PC-9 (cell line): ENCODE measurements at regions not wholly inside any gene's neighbourhood (a gene's known extent, or its start where the extent isn't known, plus 50 kb on each side); places are given as distances from the start of the nearest gene placed in this dataset.

Experiments used
- BruUV-seq: library from RNA; stranded (reverse); fragments of 400-500 nt; replicated peaks from 2 replicates; lab custom pipeline; 2021; lab: Mats Ljungman, UMichigan
- CTCF ChIA-PET: fragments of 300-600 bp; sonication (Branson Sonifier 250); formaldehyde crosslinking; loops from one replicate; lab custom pipeline; 2022; ENCODE audit warnings: antibody characterized with exemption; lab: Charles Lee
- POLR2A ChIA-PET: fragments of 300-600 bp; sonication (Branson Sonifier 250); formaldehyde crosslinking; loops from one replicate; lab custom pipeline; 2022; ENCODE audit warnings: antibody characterized with exemption; ENCODE audit not compliant: unreplicated experiment; lab: Charles Lee
- DNase-seq, 2 experiments: peaks; one replicate each; pipeline versions ENCODE4 v3.0.0 to v3.0.0-alpha.2; 2015 to 2022; ENCODE audit warnings: mixed read lengths in 1 of 2
- H2AFZ ChIP-seq: fragments of 200-600 bp; sonication (generic); 2 replicates; pipeline ENCODE4 v1.8.1; 2017; ENCODE audit warnings: antibody characterized with exemption
- H3F3A ChIP-seq: fragments of 200-600 bp; sonication (generic); 2 replicates; pipeline ENCODE4 v1.8.1; 2017; ENCODE audit warnings: antibody characterized with exemption, mild to moderate bottlenecking, low read depth; ENCODE audit not compliant: insufficient read depth
- H3K27ac ChIP-seq: fragments of 200-600 bp; sonication (generic); 2 replicates; pipeline ENCODE4 v1.6.1; 2016; ENCODE audit warnings: mixed run types
- H3K27me3 ChIP-seq: fragments of 200-600 bp; sonication (generic); 2 replicates; pipeline ENCODE4 v1.6.1; 2016; ENCODE audit warnings: low read depth, mixed run types; ENCODE audit not compliant: insufficient read depth
- H3K36me3 ChIP-seq: fragments of 200-600 bp; sonication (generic); 2 replicates; pipeline ENCODE4 v1.6.1; 2016; ENCODE audit warnings: low read depth, mixed run types
- H3K4me1 ChIP-seq: fragments of 200-600 bp; sonication (generic); replicated peaks from 2 replicates; pipeline ENCODE4 v1.6.1; 2016; ENCODE audit warnings: mixed run types; ENCODE audit not compliant: insufficient read depth
- H3K4me2 ChIP-seq: fragments of 200-600 bp; sonication (generic); 2 replicates; pipeline ENCODE4 v1.6.1; 2017; ENCODE audit warnings: mixed run types
- H3K4me3 ChIP-seq: fragments of 200-600 bp; sonication (generic); 2 replicates; pipeline ENCODE4 v1.6.1; 2016; ENCODE audit warnings: mixed run types
- H3K79me2 ChIP-seq: fragments of 200-600 bp; sonication (generic); 2 replicates; pipeline ENCODE4 v1.6.1; 2017; ENCODE audit warnings: low read depth, mixed run types
- H3K9me2 ChIP-seq: fragments of 200-600 bp; sonication (generic); 2 replicates; pipeline ENCODE4 v1.8.1; 2017; ENCODE audit warnings: mild to moderate bottlenecking; ENCODE audit not compliant: insufficient read depth
- H3K9me3 ChIP-seq: fragments of 200-600 bp; sonication (generic); 2 replicates; pipeline ENCODE4 v1.8.1; 2016; ENCODE audit warnings: low read depth; ENCODE audit not compliant: insufficient read depth
- H4K20me1 ChIP-seq: fragments of 200-600 bp; sonication (generic); 2 replicates; pipeline ENCODE4 v1.8.1; 2017; ENCODE audit not compliant: insufficient read depth
- EZH2 ChIP-seq: fragments of 200-600 bp; sonication (generic); IDR thresholded peaks from 2 replicates; pipeline ENCODE4 v1.8.0; 2017; ENCODE audit warnings: antibody characterized with exemption, low read depth
- intact Hi-C: fragments of 100-400 bp; cut with micrococcal nuclease; formaldehyde crosslinking; loops from one replicate; pipeline ENCODE4 v1.10.0; 2022; ENCODE audit not compliant: unreplicated experiment
- TF ChIP-seq, protein P1 (sequence below): fragments of 200-600 bp; sonication (generic); conservative IDR thresholded peaks from 2 replicates; pipeline ENCODE4 v1.6.1; 2017; ENCODE audit warnings: mixed run types, antibody characterized with exemption, mild to moderate bottlenecking, moderate library complexity

DNA sequence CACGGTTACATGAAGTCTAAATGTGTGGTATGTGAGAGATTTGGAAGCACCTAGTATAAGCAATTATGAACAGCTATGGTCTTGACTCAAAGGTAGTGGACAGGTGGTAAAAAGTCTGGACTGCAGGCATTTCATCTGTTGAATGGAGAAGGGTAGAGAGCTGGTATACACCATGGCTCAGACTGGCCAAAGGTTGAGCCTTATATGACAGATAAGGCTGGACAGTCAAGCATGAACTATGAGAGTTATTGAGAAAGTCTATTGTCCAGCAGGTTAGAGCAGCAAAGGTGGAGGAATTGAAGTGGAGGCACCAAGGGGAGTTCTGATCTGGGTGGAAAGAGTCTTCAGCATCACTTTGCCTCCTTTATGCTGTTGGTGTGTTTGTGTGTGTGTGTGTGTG, 346.7 kb upstream of the SLC14A2 start:
- ChIA-PET POLR2A (no interaction called here), CTCF (no interaction called here)
- DNase-seq: no peak
- Histone ChIP-seq H3K27me3 (no peaks in the 10 kb centered on the region), H3K4me1 (no peaks in the 10 kb centered on the region), H3K9me3 (no peaks in the 10 kb centered on the region; the same call in 1 of the 2 replicates), H3K27ac (no peak overlapping the region), H3K79me2 (no peaks in the 10 kb centered on the region), H3K36me3 (no peaks in the 10 kb centered on the region), H2AFZ (no peak overlapping the region), H3K9me2 (no peaks in the 10 kb centered on the region), H3F3A (no peaks in the 10 kb centered on the region), H4K20me1 (no peaks in the 10 kb centered on the region), H3K4me2 (no peak overlapping the region), H3K4me3 (no peak overlapping the region)
- intact Hi-C loops: no loop called here
- no TSS peak for BruUV-seq
- TF ChIP-seq EZH2: no peak
- TF ChIP-seq, protein P1, sequence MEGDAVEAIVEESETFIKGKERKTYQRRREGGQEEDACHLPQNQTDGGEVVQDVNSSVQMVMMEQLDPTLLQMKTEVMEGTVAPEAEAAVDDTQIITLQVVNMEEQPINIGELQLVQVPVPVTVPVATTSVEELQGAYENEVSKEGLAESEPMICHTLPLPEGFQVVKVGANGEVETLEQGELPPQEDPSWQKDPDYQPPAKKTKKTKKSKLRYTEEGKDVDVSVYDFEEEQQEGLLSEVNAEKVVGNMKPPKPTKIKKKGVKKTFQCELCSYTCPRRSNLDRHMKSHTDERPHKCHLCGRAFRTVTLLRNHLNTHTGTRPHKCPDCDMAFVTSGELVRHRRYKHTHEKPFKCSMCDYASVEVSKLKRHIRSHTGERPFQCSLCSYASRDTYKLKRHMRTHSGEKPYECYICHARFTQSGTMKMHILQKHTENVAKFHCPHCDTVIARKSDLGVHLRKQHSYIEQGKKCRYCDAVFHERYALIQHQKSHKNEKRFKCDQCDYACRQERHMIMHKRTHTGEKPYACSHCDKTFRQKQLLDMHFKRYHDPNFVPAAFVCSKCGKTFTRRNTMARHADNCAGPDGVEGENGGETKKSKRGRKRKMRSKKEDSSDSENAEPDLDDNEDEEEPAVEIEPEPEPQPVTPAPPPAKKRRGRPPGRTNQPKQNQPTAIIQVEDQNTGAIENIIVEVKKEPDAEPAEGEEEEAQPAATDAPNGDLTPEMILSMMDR: no peak

DNA sequence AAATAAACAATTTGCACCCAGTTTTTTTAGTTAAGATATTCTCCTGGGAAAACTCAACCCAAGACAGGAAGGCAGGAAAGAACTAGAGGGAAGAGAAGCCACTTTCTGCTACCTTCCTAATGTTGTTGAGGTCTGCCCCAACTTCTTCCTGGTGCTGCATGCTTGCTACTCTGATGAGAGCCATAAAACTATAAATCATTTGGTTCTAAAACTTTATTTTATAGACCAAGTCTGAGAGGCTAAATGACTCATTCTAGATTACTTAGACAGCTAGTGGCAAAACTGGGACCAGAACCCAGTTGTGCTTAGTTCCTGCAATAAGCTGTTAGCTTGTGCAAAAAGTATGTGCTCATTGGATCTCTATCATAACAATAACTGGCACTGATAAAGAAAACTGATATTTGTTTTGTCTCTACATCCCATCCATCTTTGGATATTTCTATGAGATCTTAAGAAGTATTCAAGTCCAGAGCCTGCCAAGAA, 344.9 kb upstream of the SLC14A2 start:
- Histone ChIP-seq H4K20me1 (no peaks in the 10 kb centered on the region), H3K4me3 (no peak overlapping the region), H2AFZ (no peak overlapping the region), H3K27ac (no peak overlapping the region), H3K9me2 (no peaks in the 10 kb centered on the region), H3F3A (no peaks in the 10 kb centered on the region), H3K36me3 (no peaks in the 10 kb centered on the region), H3K9me3 (no peaks in the 10 kb centered on the region; the same call in 1 of the 2 replicates), H3K79me2 (no peaks in the 10 kb centered on the region), H3K4me1 (no peaks in the 10 kb centered on the region), H3K27me3 (no peaks in the 10 kb centered on the region), H3K4me2 (no peak overlapping the region)
- CTCF ChIA-PET: no interaction called here
- TF ChIP-seq EZH2: no peak
- TF ChIP-seq, protein P1: no peak
- POLR2A ChIA-PET: no interaction called here
- no peak for DNase-seq
- intact Hi-C loops: no loop called here
- no TSS peak for BruUV-seq

DNA sequence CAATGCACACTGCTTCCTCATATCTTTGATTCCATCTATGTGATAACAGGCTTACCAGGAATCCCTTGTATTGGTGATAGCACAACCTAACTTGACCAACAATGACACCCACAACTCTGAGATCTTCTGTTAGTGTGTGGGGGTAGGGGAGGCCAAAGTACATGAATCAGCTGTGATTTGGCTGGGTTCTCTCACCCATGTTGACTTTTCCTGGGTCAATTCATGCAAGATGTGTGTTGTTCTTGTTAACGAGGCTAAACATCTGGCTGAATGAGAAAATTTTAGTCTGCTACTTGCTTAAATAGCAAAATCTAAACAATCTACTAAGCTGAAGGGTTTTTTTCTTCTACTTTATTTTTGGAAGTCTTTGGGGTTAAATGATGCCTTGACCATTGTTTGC, 341.2 kb upstream of the SLC14A2 start:
- no TSS peak for BruUV-seq
- H3K27me3 ChIP-seq: no peaks in the 10 kb centered on the region
- H3K4me1 ChIP-seq: no peaks in the 10 kb centered on the region
- DNase-seq: no peak
- no peak overlapping the region for H2AFZ ChIP-seq
- H3K79me2 ChIP-seq: no peaks in the 10 kb centered on the region
- H3K36me3 ChIP-seq: no peaks in the 10 kb centered on the region
- TF ChIP-seq, protein P1: no peak
- H3F3A ChIP-seq: no peaks in the 10 kb centered on the region
- no peak overlapping the region for H3K27ac ChIP-seq
- no peak overlapping the region for H3K4me3 ChIP-seq
- H4K20me1 ChIP-seq: no peaks in the 10 kb centered on the region
- ChIA-PET POLR2A (no interaction called here), CTCF (no interaction called here)
- intact Hi-C loops: no loop called here
- H3K9me2 ChIP-seq: no peaks in the 10 kb centered on the region
- H3K9me3 ChIP-seq: no peaks in the 10 kb centered on the region; the same call in 1 of the 2 replicates
- no peak overlapping the region for H3K4me2 ChIP-seq
